NOMO-1 treated with dmso at 0.1 percent for 144 hours (cell line): ENCODE measurements at regions not wholly inside any gene's neighbourhood (a gene's known extent, or its start where the extent isn't known, plus 50 kb on each side); places are given as distances from the start of the nearest gene placed in this dataset.

Experiments used
- DNase-seq: peaks from one replicate; lab custom pipeline; 2025; ENCODE audit not compliant: unreplicated experiment; lab: John Stamatoyannopoulos, UW

GRCh38 chr20:20832715-20833114, 120.3 kb upstream of the RALGAPA2 start:
- no peak for DNase-seq

DNA sequence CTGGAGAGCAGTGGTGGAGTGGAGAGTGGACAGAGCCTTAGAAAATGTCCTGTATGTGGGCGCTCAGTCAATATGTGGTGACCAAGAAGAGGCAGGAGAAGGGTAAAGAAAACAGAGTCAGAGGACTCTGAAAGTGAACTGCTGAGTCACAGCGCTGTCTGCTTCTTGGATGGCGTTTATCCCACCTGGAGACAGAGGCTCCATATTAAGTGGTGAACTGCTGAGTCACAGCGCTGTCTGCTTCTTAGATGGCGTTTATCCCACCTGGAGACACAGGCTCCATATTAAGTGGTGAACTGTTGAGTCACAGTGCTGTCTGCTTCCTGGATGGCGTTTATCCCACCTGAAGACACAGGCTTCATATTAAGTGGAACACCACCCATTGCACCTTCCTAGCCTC, 119.3 kb upstream of the RALGAPA2 start:
- DNase-seq, result no peak

GRCh38 chr20:20829681-20830080, 117.2 kb upstream of the RALGAPA2 start:
- no peak for DNase-seq

DNA sequence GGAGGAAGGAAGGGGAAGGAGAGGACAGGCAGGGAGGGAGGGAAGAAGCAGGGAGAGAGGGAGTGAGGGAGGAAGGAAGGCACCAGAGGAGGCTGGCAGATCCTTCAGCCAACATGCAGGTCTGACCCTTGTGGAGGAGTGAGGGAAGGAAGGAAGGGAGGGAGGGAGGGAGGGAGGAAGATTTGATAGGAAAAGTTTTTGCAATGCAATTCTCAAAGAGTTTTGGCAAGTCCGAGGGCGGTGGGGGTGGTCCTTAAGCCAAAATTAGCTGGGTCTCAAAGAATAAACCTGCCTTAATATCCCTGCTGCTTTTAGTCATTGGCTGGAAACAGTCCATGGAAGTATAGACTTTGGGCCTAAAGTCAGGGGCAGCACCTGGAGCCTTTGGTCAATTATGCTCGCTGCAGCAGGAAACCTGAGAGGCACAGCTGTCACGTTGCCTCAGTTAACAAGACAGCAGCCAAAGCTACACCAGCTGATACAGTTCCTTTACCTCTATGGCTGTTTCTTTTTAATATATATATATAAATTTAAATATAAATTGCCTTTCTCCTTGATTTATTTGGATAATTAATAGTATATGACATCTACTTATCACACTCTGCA, 115.7 kb upstream of the RALGAPA2 start:
- DNase-seq, result no peak

DNA sequence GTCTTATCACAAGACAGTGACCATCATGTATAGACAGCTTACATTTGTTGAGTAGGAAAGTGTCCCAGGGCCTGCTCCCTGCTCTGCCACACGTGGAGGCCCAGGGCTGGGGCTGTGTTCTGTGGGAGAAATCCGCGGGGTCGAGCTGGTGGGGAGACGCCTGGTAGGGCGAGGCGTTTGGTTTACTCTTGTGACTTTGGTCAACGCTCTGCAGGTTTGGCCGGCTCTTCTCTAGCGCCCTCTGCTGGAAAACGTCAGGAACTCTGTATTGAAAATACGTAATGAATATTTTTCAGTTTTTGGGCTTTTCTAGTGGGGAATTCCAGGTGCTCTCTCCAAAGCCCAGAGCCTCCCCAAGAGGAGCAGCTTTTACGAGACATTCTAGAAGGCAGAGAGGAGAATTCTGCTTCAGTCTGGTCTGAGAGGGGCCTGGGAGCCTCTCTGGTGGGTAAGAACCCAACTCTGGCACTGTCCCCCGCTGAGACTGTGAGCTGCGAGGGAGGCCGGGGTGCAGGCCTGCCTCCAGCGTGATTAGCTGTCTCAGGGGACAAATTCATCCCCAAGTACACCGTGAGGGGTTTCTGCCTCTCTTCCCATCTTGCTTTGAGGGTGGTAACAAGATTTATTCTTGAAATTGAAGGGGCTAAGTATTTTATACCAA, 112.6 kb upstream of the RALGAPA2 start:
- DNase-seq, result peak; percentile 65

GRCh38 chr20:20823476-20823881, 111.0 kb upstream of the RALGAPA2 start:
- peak; percentile 53 for DNase-seq

DNA sequence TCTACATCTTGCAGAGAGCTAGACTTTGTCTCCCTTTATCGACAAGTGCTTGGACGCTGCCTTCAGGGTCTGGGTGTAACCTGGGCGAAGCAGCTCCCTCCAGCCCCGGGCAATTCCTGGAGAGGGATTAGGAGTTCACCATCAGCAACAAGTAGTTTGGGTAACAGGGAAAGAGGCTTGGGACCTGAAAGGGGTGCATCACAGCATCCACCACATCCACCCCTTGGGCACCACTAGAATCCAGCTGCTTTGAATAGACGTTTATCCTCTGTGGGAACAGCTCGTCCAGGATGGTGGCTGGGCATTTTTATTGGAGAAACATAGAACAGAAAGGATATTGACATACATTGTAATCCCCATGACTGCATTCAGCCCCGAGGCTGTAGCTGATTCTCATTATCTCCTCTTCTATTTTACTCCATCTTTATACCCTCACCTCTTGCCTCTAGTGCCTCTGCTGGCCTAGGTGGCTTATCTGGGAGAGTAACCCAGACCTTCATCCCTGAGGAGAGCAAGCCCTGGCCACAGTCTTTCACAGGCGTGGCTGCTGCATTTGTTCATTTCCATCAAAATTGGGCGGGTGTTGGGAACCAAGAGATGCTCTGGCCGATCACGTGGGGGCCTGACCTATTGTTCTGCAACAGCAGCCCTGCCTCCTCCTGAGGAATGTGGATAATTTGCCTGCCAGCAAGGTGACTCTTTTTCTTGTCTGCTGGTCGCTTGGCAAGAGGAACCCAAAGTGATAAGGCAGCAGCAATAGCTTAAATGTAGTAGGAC, 109.2 kb upstream of the RALGAPA2 start:
- DNase-seq, result no peak

GRCh38 chr20:20820785-20821483, 108.5 kb upstream of the RALGAPA2 start:
- DNase-seq, result no peak

DNA sequence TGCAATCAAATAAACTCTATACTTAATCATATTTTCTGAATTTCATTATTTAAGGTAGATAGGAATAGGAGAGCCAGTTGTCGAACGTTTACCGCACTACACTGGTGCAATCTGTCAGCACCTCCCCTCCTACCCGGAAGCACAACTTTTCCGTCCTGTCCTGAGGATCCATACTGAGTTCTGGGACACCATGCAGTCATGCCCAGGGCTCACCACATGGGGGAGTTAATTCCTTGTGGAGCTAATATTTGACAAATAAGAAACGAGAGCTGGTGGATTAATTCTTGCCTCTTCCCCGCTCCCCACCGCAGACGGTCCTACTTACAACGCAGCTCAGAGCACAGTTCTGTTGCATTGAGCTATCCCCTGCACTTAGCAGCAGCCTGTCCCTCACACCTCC, 107.7 kb upstream of the RALGAPA2 start:
- DNase-seq, result no peak

- DNase-seq, result no peak
These were observed 104.7 kb upstream of the RALGAPA2 start for GRCh38 chr20:20816969-20817755.

DNA sequence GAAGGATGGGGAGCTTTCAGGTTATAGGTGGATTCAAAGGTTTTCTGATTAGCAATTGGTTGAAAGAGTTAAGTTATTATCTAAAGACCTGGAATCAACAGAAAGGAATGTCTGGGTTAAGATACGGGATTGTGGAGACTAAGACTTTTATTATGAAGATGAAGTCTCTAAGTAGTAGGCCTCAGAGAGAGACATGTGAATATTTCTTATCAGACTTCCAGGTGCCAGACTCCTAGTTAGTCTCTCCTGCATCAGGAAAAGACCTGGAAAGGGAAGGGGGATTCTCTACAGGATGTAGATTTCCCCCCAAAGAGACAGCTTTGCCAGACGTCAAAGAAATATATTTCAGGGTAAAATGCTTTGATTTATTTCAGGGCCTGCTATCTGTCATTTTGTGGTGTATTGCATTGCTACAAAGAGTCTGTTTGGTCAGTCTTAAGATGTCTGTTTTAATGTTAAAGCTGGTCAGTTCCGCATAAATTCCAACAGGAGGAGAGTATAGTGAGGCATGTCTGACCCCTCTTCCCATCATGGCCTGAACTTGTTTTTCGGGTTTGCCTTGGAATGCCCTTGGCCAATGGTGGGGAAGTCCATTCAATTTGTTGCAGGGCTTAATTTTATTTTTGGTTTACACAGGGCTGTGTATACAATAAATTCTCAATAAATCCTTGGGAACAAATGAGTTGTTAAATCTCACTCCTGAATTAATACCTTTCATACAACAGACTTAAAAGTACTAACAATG, 103.4 kb upstream of the RALGAPA2 start:
- no peak for DNase-seq

GRCh38 chr20:20814685-20815084, 102.2 kb upstream of the RALGAPA2 start:
- DNase-seq, result no peak

DNA sequence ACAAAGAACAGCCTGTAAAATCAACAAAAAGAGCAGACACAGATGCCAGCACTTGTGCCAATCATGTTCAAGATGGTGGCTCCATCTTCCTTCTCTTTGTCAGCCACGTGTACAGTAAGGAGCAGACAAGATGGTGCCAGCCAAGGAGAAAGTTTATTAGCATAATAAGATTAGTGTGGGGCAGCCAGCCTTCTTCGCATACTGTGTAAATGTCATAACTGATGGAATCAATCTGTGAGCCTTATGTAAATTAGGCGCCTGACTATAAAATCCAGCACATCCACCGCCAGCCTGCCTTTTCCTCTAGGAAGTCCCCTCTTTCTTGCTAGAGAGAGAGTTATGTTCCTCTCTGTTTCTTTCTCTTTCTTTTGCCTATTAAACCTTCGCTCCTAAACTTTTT, 99.7 kb upstream of the RALGAPA2 start:
- DNase-seq, result no peak

DNA sequence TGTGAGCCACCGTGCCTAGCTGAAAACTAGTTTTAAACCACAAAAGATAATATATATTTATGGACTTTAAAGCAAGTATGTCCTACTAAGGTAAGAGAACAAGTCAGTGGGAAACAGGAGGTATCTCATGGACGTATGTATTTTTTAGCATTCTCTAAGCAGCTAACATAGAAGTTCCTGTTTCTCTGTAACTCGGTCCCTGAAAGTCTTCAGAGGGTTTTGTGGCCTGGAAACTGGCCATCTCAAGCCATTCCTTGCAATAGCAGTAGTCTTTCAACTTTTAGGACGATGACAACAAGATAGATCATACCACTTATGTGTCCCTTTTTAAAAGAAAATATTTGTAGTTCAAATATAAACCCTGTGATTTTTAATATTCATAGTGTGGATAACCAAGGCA, 95.6 kb upstream of the RALGAPA2 start:
- DNase-seq, result no peak

DNA sequence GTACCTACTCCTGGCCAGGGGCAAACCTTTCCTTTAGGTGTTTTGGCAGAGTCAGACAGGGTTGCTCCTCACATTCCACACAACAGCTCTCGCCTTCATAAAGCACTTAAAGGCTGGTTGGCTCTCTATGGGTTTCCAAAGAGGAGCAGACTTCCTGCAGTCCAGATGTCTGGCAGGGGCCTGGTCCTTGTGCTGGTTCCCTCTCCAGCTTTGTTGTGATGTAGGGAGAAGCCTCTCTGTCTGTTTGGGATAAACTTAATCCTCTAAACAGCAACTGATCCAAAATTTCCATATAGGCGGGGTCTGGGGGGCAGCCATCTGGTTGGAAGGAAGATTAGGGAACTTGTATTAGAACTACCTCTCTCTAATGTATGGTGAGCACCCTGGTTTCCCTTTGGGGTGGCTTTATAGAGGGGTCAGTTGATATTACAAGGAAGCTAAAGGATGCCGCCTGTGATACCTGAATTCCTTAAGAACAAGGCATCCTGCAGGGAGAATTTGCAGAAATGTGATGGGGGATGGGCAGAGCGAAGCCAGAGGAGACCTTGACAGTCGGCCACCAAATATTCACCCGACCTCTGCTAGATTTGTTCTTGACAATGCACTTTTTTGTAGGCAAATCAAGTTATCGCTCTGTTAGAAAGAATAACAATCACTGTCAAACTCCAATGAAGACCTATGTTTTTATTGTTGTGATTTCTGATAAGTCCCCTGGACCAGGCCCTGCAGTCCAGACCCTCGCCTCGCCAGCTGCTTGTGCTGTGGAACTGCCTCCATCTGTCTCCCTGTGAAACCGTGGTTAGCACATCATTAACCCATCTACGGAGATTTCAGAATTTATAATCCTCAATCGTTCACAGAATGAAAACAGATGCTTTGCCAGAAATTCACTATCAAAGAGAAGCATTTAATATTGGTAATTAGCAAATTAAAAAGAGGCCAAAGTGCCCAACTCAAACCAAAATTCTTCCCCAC, 94.0 kb upstream of the RALGAPA2 start:
- no peak for DNase-seq

DNA sequence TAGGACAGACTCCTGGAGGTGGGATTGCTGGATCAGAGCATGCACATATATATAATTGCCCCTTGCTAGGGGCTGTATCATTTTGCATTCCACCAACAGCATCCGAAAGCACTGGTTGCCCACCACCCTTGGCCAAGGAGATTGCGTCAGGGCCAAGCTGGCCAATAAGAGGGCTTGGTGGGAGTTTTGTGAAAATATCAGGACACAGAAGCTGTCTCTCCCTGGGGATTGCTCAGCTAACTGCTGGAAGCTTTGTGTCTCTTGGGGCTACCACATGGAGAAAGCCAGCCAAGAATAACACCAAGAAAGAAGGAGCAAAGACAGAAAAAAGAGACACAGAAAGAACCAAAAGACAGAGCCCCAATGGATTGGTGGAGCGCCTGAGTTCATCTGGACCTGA, 90.6 kb upstream of the RALGAPA2 start:
- DNase-seq, result no peak

- no peak for DNase-seq
These were observed 89.9 kb upstream of the RALGAPA2 start for GRCh38 chr20:20802328-20802727.

DNA sequence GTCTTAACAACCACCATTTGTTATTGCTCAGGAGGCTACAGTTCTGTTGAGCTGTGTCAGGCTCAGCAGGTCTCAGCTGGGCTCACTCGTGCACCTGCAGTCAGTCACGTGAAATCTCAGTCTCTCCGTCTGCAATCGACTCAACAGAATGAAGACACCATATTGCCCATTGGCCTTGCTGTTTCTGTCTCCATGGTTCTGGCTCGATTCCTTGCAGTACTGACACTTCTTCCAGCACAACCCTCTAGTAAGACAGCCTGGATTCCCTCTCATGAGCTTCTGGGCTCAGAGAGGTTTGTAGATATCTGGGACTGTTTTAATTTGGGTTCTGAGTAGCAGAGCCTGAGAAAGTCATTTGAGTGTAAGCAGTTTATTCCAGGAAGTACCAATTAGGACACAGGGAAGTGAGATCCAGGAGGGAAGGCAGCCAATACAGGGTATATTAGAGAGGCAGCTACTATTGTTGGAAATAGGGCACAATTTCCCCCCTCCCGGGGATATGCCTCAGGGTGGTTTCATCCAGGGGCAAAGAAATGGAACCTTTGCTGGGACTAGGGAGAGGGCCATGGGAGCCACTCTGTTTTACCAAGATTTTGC, 87.4 kb upstream of the RALGAPA2 start:
- no peak for DNase-seq
